ENCODE measurements at regions not wholly inside any gene's neighbourhood (a gene's known extent, or its start where the extent isn't known, plus 50 kb on each side); places are given as distances from the start of the nearest gene placed in this dataset.
A peak's percentile ranks its signal among the peaks of the same experiment; 100 is the strongest.

- Histone ChIP-seq H3K79me2 (ENCODE audit: insufficient read depth, low read length) (no peaks in the 10 kb centered on the region), H3K36me3 (replicated peaks in 1 of 2; ENCODE audit: control insufficient read depth in 1 of 2, insufficient read depth in 2 of 2, low read length in 2 of 2) (no peaks in the 10 kb centered on the region), H4K20me1 (ENCODE audit: insufficient read depth, low read length) (no peaks in the 10 kb centered on the region), H3K4me1 (ENCODE audit: control insufficient read depth in 1 of 2, insufficient read depth in 2 of 2, low read length in 2 of 2) (peaks cover 26 to 27% of the 10 kb centered on the region in 2 donors), H2AFZ (ENCODE audit: insufficient read depth, low read depth, low read length, poor library complexity, severe bottlenecking) (no peak overlapping the region), H3K9ac (ENCODE audit: insufficient read depth, low read length, poor library complexity, severe bottlenecking) (no peak overlapping the region), H3K9me3 (replicated peaks in 1 of 2; ENCODE audit: control insufficient read depth in 1 of 2, insufficient read depth in 1 of 2, low read length in 2 of 2) (no peaks in the 10 kb centered on the region), H3K4me3 (replicated peaks in 1 of 3; ENCODE audit: low read depth in 2 of 3, low read length in 3 of 3) (no peak overlapping the region), H3K27ac (ENCODE audit: low read depth in 1 of 2, low read length in 2 of 2) (no peak overlapping the region), H3K27me3 (ENCODE audit: control insufficient read depth in 2 of 2, insufficient read depth in 2 of 2, low read length in 2 of 2) (no peaks in the 10 kb centered on the region), H3K4me2 (replicated peaks; ENCODE audit: extremely low read depth, low read length, poor library complexity, severe bottlenecking) (no peak overlapping the region)
- H3K4me1 Mint-ChIP-seq: peaks cover 41% of the 10 kb centered on the region
- H3K9me3 Mint-ChIP-seq: peaks cover 0 to 8% (median 1%) of the 10 kb centered on the region in 7 donors
- H3K27me3 Mint-ChIP-seq (ENCODE audit: low read depth in 3 of 3): peaks cover 0 to 3% (median 2%) of the 10 kb centered on the region in 3 donors
- DNase-seq: no peak
- WGBS (ENCODE audit: insufficient coverage): 91% methylated on average over 15 of the region's 17 CpGs
- TF ChIP-seq CTCF (IDR thresholded peaks at IDR 0.05): no peak
- intact Hi-C loops (cut with micrococcal nuclease): no loop called here
- peak overlapping the region in 2 of 7 donors; percentile 32 to 48 for H3K27ac Mint-ChIP-seq
- H3K4me3 Mint-ChIP-seq: no peak overlapping the region
- H3K36me3 Mint-ChIP-seq: peaks cover 0 to 3% of the 10 kb centered on the region in 2 donors
These were observed 61.1 kb downstream of the KCNF1 start for GRCh38 chr2:10972683-10973433.

- intact Hi-C loops (cut with micrococcal nuclease): no loop called here
- no peak for TF ChIP-seq CTCF (IDR thresholded peaks at IDR 0.05)
- no peaks in the 10 kb centered on the region for H3K27me3 ChIP-seq (ENCODE audit: control insufficient read depth in 2 of 2, insufficient read depth in 2 of 2, low read length in 2 of 2)
- H3K27ac ChIP-seq (ENCODE audit: low read depth in 1 of 2, low read length in 2 of 2): no peak overlapping the region
- H3K4me1 ChIP-seq (ENCODE audit: control insufficient read depth in 1 of 2, insufficient read depth in 2 of 2, low read length in 2 of 2): peaks cover 26 to 27% of the 10 kb centered on the region in 2 donors
- H3K36me3 ChIP-seq (replicated peaks in 1 of 2; ENCODE audit: control insufficient read depth in 1 of 2, insufficient read depth in 2 of 2, low read length in 2 of 2): no peaks in the 10 kb centered on the region
- Mint-ChIP-seq H3K4me1 (peaks cover 41% of the 10 kb centered on the region), H3K4me3 (no peak overlapping the region), H3K27ac (peak overlapping the region in 1 of 7 donors; percentile 9), H3K27me3 (ENCODE audit: low read depth in 3 of 3) (peaks cover 0 to 2% (median 2%) of the 10 kb centered on the region in 3 donors), H3K36me3 (peaks cover 0 to 3% of the 10 kb centered on the region in 2 donors), H3K9me3 (peaks cover 0 to 8% (median 1%) of the 10 kb centered on the region in 7 donors)
- no peak overlapping the region for H2AFZ ChIP-seq (ENCODE audit: insufficient read depth, low read depth, low read length, poor library complexity, severe bottlenecking)
- H3K79me2 ChIP-seq (ENCODE audit: insufficient read depth, low read length): no peaks in the 10 kb centered on the region
- H3K9ac ChIP-seq (ENCODE audit: insufficient read depth, low read length, poor library complexity, severe bottlenecking): no peak overlapping the region
- no CpG with 5 or more reads among the region's 6 CpGs for WGBS (ENCODE audit: insufficient coverage)
- H3K9me3 ChIP-seq (replicated peaks in 1 of 2; ENCODE audit: control insufficient read depth in 1 of 2, insufficient read depth in 1 of 2, low read length in 2 of 2): no peaks in the 10 kb centered on the region
- no peak for DNase-seq
- H3K4me2 ChIP-seq (replicated peaks; ENCODE audit: extremely low read depth, low read length, poor library complexity, severe bottlenecking): no peak overlapping the region
- no peaks in the 10 kb centered on the region for H4K20me1 ChIP-seq (ENCODE audit: insufficient read depth, low read length)
- H3K4me3 ChIP-seq (replicated peaks in 1 of 3; ENCODE audit: low read depth in 2 of 3, low read length in 3 of 3): no peak overlapping the region
These were observed 62.0 kb downstream of the KCNF1 start for GRCh38 chr2:10973766-10974165.

All from CD14-positive monocyte (primary cell).